NT2/D1 (cell line): ENCODE measurements at regions not wholly inside any gene's neighbourhood (a gene's known extent, or its start where the extent isn't known, plus 50 kb on each side); places are given as distances from the start of the nearest gene placed in this dataset.
"Not testable (repeated sequence)": the region's sequence is repeated elsewhere in the genome, so short reads cannot be mapped to it uniquely, and the experiment has no call there.

Experiments used
- DNase-seq: peaks from one replicate; pipeline ENCODE4 v3.0.0-alpha.2; 2011; ENCODE audit warnings: low read depth, low spot score
- H3K27me3 ChIP-seq: 2 replicates; pipeline ENCODE4 v1.6.0; 2011; ENCODE audit warnings: mild to moderate bottlenecking; ENCODE audit not compliant: insufficient read length, insufficient read depth
- H3K36me3 ChIP-seq: 2 replicates; pipeline ENCODE4 v1.6.1; 2011; ENCODE audit warnings: mild to moderate bottlenecking, low read length, mixed read lengths; ENCODE audit not compliant: insufficient read depth, insufficient read length
- H3K4me1 ChIP-seq: 2 replicates; pipeline ENCODE4 v1.5.1; 2011; ENCODE audit not compliant: insufficient read depth, insufficient read length
- H3K4me3 ChIP-seq: 2 replicates; pipeline ENCODE4 v1.5.1; 2011; ENCODE audit warnings: low read depth; ENCODE audit not compliant: insufficient read length
- H3K9ac ChIP-seq: 2 replicates; pipeline ENCODE4 v1.6.0; 2011; ENCODE audit warnings: low read depth; ENCODE audit not compliant: insufficient read length
- H3K9me3 ChIP-seq: 2 replicates; pipeline ENCODE4 v1.5.1; 2011; ENCODE audit warnings: mild to moderate bottlenecking, low read length; ENCODE audit not compliant: insufficient read depth
- SUZ12 ChIP-seq: IDR thresholded peaks from 2 replicates; pipeline ENCODE4 v1.6.1; 2011; ENCODE audit not compliant: insufficient read length, insufficient read depth; ENCODE audit errors: extremely low read depth
- YY1 ChIP-seq: IDR thresholded peaks from 2 replicates; pipeline ENCODE4 v1.6.1; 2011; ENCODE audit not compliant: insufficient read length, insufficient read depth
- ZNF274 ChIP-seq: IDR thresholded peaks from 2 replicates; pipeline ENCODE4 v1.6.1; 2011; ENCODE audit warnings: mild to moderate bottlenecking, low read depth, low read length

- Histone ChIP-seq H3K4me3 (no peak overlapping the region), H3K4me1 (no peaks in the 10 kb centered on the region), H3K9me3 (no peaks in the 10 kb centered on the region), H3K27me3 (no peaks in the 10 kb centered on the region), H3K36me3 (no peaks in the 10 kb centered on the region), H3K9ac (no peak overlapping the region)
- no peak for TF ChIP-seq SUZ12
- TF ChIP-seq YY1: no peak
- TF ChIP-seq ZNF274: no peak
- DNase-seq: peak; percentile 11
These were observed 647.1 kb upstream of the SLITRK6 start for GRCh38 chr13:86446311-86446710.

GRCh38 chr13:86447479-86447878, 648.3 kb upstream of the SLITRK6 start:
- Histone ChIP-seq H3K9ac (no peak overlapping the region), H3K27me3 (no peaks in the 10 kb centered on the region), H3K9me3 (no peaks in the 10 kb centered on the region), H3K36me3 (no peaks in the 10 kb centered on the region), H3K4me1 (no peaks in the 10 kb centered on the region), H3K4me3 (no peak overlapping the region)
- no peak for TF ChIP-seq ZNF274
- TF ChIP-seq SUZ12: no peak
- TF ChIP-seq YY1: no peak
- DNase-seq: no peak

- Histone ChIP-seq H3K9ac (no peak overlapping the region), H3K4me1 (no peaks in the 10 kb centered on the region), H3K36me3 (no peaks in the 10 kb centered on the region), H3K4me3 (no peak overlapping the region), H3K27me3 (no peaks in the 10 kb centered on the region), H3K9me3 (no peaks in the 10 kb centered on the region)
- no peak for DNase-seq
- no peak for TF ChIP-seq YY1
- no peak for TF ChIP-seq SUZ12
These were observed 662.8 kb upstream of the SLITRK6 start for GRCh38 chr13:86462011-86462410.

- no peak for TF ChIP-seq SUZ12
- TF ChIP-seq ZNF274: no peak
- TF ChIP-seq YY1: no peak
- Histone ChIP-seq H3K4me1 (no peaks in the 10 kb centered on the region), H3K36me3 (no peaks in the 10 kb centered on the region), H3K27me3 (no peaks in the 10 kb centered on the region), H3K9me3 (no peaks in the 10 kb centered on the region), H3K4me3 (no peak overlapping the region), H3K9ac (no peak overlapping the region)
- no peak for DNase-seq
These were observed 665.0 kb upstream of the SLITRK6 start for GRCh38 chr13:86464193-86464592.

GRCh38 chr13:86474971-86475370, 675.8 kb upstream of the SLITRK6 start:
- no peak for TF ChIP-seq ZNF274
- Histone ChIP-seq H3K9ac (no peak overlapping the region), H3K27me3 (no peaks in the 10 kb centered on the region), H3K4me3 (no peak overlapping the region), H3K36me3 (no peaks in the 10 kb centered on the region), H3K9me3 (no peaks in the 10 kb centered on the region), H3K4me1 (no peaks in the 10 kb centered on the region)
- DNase-seq: no peak

- DNase-seq: no peak
- Histone ChIP-seq H3K36me3 (no peaks in the 10 kb centered on the region), H3K4me3 (no peak overlapping the region), H3K4me1 (no peaks in the 10 kb centered on the region), H3K9me3 (no peaks in the 10 kb centered on the region), H3K27me3 (no peaks in the 10 kb centered on the region), H3K9ac (no peak overlapping the region)
- no peak for TF ChIP-seq YY1
- no peak for TF ChIP-seq ZNF274
- no peak for TF ChIP-seq SUZ12
These were observed 677.4 kb upstream of the SLITRK6 start for GRCh38 chr13:86476656-86477055.

GRCh38 chr13:86486582-86486981, 687.4 kb upstream of the SLITRK6 start:
- no peaks in the 10 kb centered on the region for H3K9me3 ChIP-seq
- no peaks in the 10 kb centered on the region for H3K27me3 ChIP-seq
- no peaks in the 10 kb centered on the region for H3K4me1 ChIP-seq
- no peak overlapping the region for H3K4me3 ChIP-seq
- H3K9ac ChIP-seq: no peak overlapping the region
- TF ChIP-seq ZNF274: no peak
- no peak for TF ChIP-seq YY1
- TF ChIP-seq SUZ12: no peak
- DNase-seq: no peak
- no peaks in the 10 kb centered on the region for H3K36me3 ChIP-seq

- Histone ChIP-seq H3K36me3 (no peaks in the 10 kb centered on the region), H3K27me3 (no peaks in the 10 kb centered on the region), H3K9ac (no peak overlapping the region), H3K4me3 (no peak overlapping the region), H3K9me3 (no peaks in the 10 kb centered on the region), H3K4me1 (no peaks in the 10 kb centered on the region)
- TF ChIP-seq ZNF274 (no peak), YY1 (no peak), SUZ12 (no peak)
- DNase-seq: no peak
These were observed 691.9 kb upstream of the SLITRK6 start for GRCh38 chr13:86491121-86491520.

GRCh38 chr13:86501931-86502330, 702.7 kb upstream of the SLITRK6 start:
- H3K27me3 ChIP-seq, H3K4me1 ChIP-seq, H3K9ac ChIP-seq, H3K9me3 ChIP-seq, DNase-seq, H3K4me3 ChIP-seq, H3K36me3 ChIP-seq: not testable (repeated sequence)
